HepG2 (cell line): ENCODE measurements at regions not wholly inside any gene's neighbourhood (a gene's known extent, or its start where the extent isn't known, plus 50 kb on each side); places are given as distances from the start of the nearest gene placed in this dataset.

ENCODE experiments used
- ATAC-seq: fragments of 200-7000 bp; cut with Tn5 transposase; 3 replicates; pipeline ENCODE4 v1.9.1; 2020; ENCODE audit warnings: mild to moderate bottlenecking, moderate library complexity
- BruUV-seq: library from RNA; stranded (reverse); fragments of 400-500 nt; replicated peaks from 2 replicates; lab custom pipeline; 2021; lab: Mats Ljungman, UMichigan
- CTCF ChIA-PET: fragments of 300-600 bp; formaldehyde crosslinking; extraction: SDS; loops from one replicate; lab custom pipeline; 2021; ENCODE audit warnings: low total read pairs, inconsistent platforms, low intra/inter-chr PET ratio; lab: Yijun Ruan, JAX
- POLR2A ChIA-PET: fragments of 350-600 bp; sonication (Branson Sonifier 250); formaldehyde crosslinking; loops from one replicate; lab custom pipeline; 2020; ENCODE audit warnings: antibody characterized with exemption, inconsistent platforms; lab: Yijun Ruan, JAX
- DNase-seq: peaks from one replicate; pipeline ENCODE4 v3.0.0-alpha.2; 2015; ENCODE audit warnings: low spot score
- FAIRE-seq: peaks from 3 replicates; lab custom pipeline; 2011; peaks lifted over from hg19 to GRCh38; lab: Jason Lieb, UNC
- H2AFZ ChIP-seq: one replicate; pipeline ENCODE4 v1.6.1; 2011; ENCODE audit warnings: low read length, inconsistent platforms
- H3K27ac ChIP-seq: fragments of 300-600 bp; 3 replicates; pipeline ENCODE4 v1.8.0; 2011; ENCODE audit warnings: mixed run types, mild to moderate bottlenecking, mixed read lengths, low read length, inconsistent platforms; ENCODE audit not compliant: insufficient read depth; ENCODE audit errors: extremely low read length
- H3K27me3 ChIP-seq, 2 experiments: fragments of 200-600 bp in 1 of 2; 2 replicates in 1 of 2; 3 replicates in 1 of 2; pipeline versions ENCODE4 v1.6.0 to v1.8.0; 2011; ENCODE audit warnings: low read length in 2 of 2, mild to moderate bottlenecking in 2 of 2, moderate library complexity in 2 of 2, inconsistent platforms in 1 of 2; ENCODE audit not compliant: insufficient read depth in 2 of 2, control insufficient read depth in 1 of 2
- H3K36me3 ChIP-seq, 2 experiments: fragments of 200-600 bp in 1 of 2; replicated peaks in 1 of 2; 2 replicates in 1 of 2; 3 replicates in 1 of 2; pipeline versions ENCODE4 v1.5.1 to v1.8.0; 2011; ENCODE audit warnings: low read length in 2 of 2, inconsistent platforms in 1 of 2; ENCODE audit not compliant: insufficient read depth in 2 of 2, control insufficient read depth in 1 of 2
- H3K4me1 ChIP-seq: 2 replicates; pipeline ENCODE4 v1.5.1; 2012; ENCODE audit warnings: low read length, inconsistent platforms; ENCODE audit not compliant: insufficient read depth
- H3K4me2 ChIP-seq: 2 replicates; pipeline ENCODE4 v1.6.0; 2011; ENCODE audit warnings: low read depth, low read length, inconsistent platforms
- H3K4me3 ChIP-seq, 3 experiments: fragments of 200-600 bp in 1 of 3; sonication (generic), shearing (Covaris generic) in 1 of 3; replicated peaks in 1 of 3; 2 replicates each; pipeline ENCODE4 v1.5.1; 2011 to 2016; ENCODE audit warnings: low read length in 3 of 3, inconsistent platforms in 2 of 3, low read depth in 2 of 3, mild to moderate bottlenecking in 2 of 3, control low read depth in 1 of 3, mixed read lengths in 1 of 3; ENCODE audit not compliant: insufficient read depth in 1 of 3
- H3K79me2 ChIP-seq: one replicate; pipeline ENCODE4 v1.6.1; 2011; ENCODE audit warnings: low read length, inconsistent platforms; ENCODE audit not compliant: insufficient read depth
- H3K9ac ChIP-seq: 2 replicates; pipeline ENCODE4 v1.6.0; 2011; ENCODE audit warnings: mild to moderate bottlenecking, low read depth, low read length, inconsistent platforms; ENCODE audit not compliant: insufficient read depth
- H3K9me3 ChIP-seq: 2 replicates; pipeline ENCODE4 v1.5.1; 2012; ENCODE audit warnings: mild to moderate bottlenecking, low read length
- H4K20me1 ChIP-seq: 2 replicates; pipeline ENCODE4 v1.6.0; 2011; ENCODE audit warnings: inconsistent platforms, mild to moderate bottlenecking, low read length, moderate library complexity; ENCODE audit not compliant: insufficient read depth
- BRF2 ChIP-seq: sonication (generic); formaldehyde crosslinking; IDR thresholded peaks from 2 replicates; pipeline ENCODE4 v1.8.1; 2022; ENCODE audit warnings: mild to moderate bottlenecking, missing genetic modification reagents
- HNF1A ChIP-seq, 2 experiments: sonication (generic) in 1 of 2; formaldehyde crosslinking in 1 of 2; IDR thresholded peaks; 2 replicates each; pipeline versions ENCODE4 v1.4.0 to v1.6.1; 2016 to 2020; ENCODE audit warnings: borderline replicate concordance in 1 of 2, low read depth in 1 of 2, mild to moderate bottlenecking in 1 of 2, missing genetic modification reagents in 1 of 2
- PHF5A ChIP-seq: IDR thresholded peaks from one replicate; pipeline ENCODE4 v1.6.1; 2018; ENCODE audit warnings: low read depth, missing genetic modification reagents; ENCODE audit not compliant: unreplicated experiment
- STAG1 ChIP-seq: sonication (generic); formaldehyde crosslinking; IDR thresholded peaks from 2 replicates; pipeline ENCODE4 v1.4.0; 2020; ENCODE audit warnings: missing genetic modification reagents
- ZBTB2 ChIP-seq: sonication (generic); formaldehyde crosslinking; IDR thresholded peaks from 2 replicates; pipeline ENCODE4 v1.8.0; 2022; ENCODE audit warnings: low read depth, missing genetic modification reagents
- ZNF274 ChIP-seq: sonication (generic); formaldehyde crosslinking; IDR thresholded peaks from 2 replicates; pipeline ENCODE4 v1.5.1; 2020; ENCODE audit warnings: mild to moderate bottlenecking, missing genetic modification reagents
- ZNF747 ChIP-seq: sonication (generic); formaldehyde crosslinking; IDR thresholded peaks from 2 replicates; pipeline ENCODE4 v1.8.1; 2023; ENCODE audit warnings: missing genetic modification reagents, mild to moderate bottlenecking, borderline replicate concordance
- WGBS: methylation state at CpG from one replicate; pipeline ENCODE4 v1.1.6; 2017; ENCODE audit warnings: low lambda C conversion rate; 5-methylcytosine and 5-hydroxymethylcytosine counted together
- in situ Hi-C: cut with HindIII; loops from 2 replicates; pipeline ENCODE4 v1.10.0; 2017; ENCODE audit warnings: low pct_unique_long_range_greater_than_20kb; ENCODE audit not compliant: extremely low pct_ligation_motif_present
- intact Hi-C: fragments of 100-400 bp; cut with micrococcal nuclease; formaldehyde crosslinking; loops from one replicate; pipeline ENCODE4 v1.10.0; 2022; ENCODE audit not compliant: unreplicated experiment
- TF ChIP-seq, protein P1 (sequence below): IDR thresholded peaks from 2 replicates; pipeline ENCODE4 v1.6.1; 2016; ENCODE audit warnings: mild to moderate bottlenecking
- TF ChIP-seq, protein P2 (sequence below): sonication (generic); formaldehyde crosslinking; IDR thresholded peaks from 2 replicates; pipeline ENCODE4 v1.5.0; 2020; ENCODE audit warnings: mild to moderate bottlenecking, missing genetic modification reagents, moderate library complexity
- TF ChIP-seq, protein P3 (sequence below): sonication (generic); formaldehyde crosslinking; IDR thresholded peaks from 2 replicates; pipeline ENCODE4 v1.8.0; 2022; ENCODE audit warnings: mild to moderate bottlenecking, missing genetic modification reagents

DNA sequence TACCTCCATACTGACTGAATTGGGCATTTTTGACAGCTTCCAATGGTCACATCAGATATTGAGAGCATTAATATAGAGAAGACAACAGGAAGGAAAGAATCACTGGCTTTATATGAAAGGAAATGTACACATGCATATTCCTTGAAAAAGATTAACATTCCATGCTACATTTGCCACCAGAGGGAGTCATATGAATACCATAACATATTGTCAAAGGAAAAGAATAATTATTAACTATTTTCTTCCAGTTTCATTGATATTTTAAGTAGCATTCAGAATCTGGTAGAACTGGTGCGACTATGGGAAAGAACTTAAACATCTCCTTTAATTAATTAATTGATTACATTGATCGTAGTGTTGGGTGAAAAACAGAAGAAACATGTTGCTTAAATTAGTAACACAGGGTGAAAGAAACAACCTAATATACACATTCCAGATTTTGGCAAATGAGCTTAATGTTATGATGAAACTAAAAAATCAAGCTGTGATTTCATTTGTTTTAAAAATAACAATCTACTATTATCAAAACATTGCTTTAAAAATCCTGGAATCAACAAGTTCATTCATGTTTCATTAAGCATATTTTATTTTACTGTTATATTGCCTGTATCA is 71.5 kb downstream of the GPR85 start:
- POLR2A ChIA-PET: no interaction called here
- CTCF ChIA-PET: interaction anchor here (1.2 kb wide), 1 partner anchor 407 kb away, joined by 7 read pairs; no protein-coding TSS in a partner anchor
- in situ Hi-C loops: loop anchor here (25.0 kb wide), 1 partner anchor 272 kb away; no protein-coding TSS in a partner anchor
- Histone ChIP-seq H3K4me3 (no peak overlapping the region), H3K4me1 (no peaks in the 10 kb centered on the region), H3K9ac (no peak overlapping the region), H3K4me2 (no peak overlapping the region), H3K9me3 (no peaks in the 10 kb centered on the region), H3K36me3 (no peaks in the 10 kb centered on the region), H2AFZ (no peak overlapping the region), H3K27me3 (no peaks in the 10 kb centered on the region), H4K20me1 (no peaks in the 10 kb centered on the region), H3K27ac (no peak overlapping the region), H3K79me2 (no peaks in the 10 kb centered on the region)
- peak; percentile 11 for DNase-seq
- peak; percentile 47 for TF ChIP-seq STAG1 (CRISPR knock-in tag)
- no peak for TF ChIP-seq BRF2 (CRISPR knock-in tag)
- no peak for TF ChIP-seq ZNF274 (CRISPR knock-in tag)
- TF ChIP-seq, protein P1, sequence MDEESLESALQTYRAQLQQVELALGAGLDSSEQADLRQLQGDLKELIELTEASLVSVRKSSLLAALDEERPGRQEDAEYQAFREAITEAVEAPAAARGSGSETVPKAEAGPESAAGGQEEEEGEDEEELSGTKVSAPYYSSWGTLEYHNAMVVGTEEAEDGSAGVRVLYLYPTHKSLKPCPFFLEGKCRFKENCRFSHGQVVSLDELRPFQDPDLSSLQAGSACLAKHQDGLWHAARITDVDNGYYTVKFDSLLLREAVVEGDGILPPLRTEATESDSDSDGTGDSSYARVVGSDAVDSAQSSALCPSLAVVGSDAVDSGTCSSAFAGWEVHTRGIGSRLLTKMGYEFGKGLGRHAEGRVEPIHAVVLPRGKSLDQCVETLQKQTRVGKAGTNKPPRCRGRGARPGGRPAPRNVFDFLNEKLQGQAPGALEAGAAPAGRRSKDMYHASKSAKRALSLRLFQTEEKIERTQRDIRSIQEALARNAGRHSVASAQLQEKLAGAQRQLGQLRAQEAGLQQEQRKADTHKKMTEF (CRISPR knock-in tag): no peak
- TF ChIP-seq ZNF747 (CRISPR knock-in tag): no peak
- TF ChIP-seq, protein P2, sequence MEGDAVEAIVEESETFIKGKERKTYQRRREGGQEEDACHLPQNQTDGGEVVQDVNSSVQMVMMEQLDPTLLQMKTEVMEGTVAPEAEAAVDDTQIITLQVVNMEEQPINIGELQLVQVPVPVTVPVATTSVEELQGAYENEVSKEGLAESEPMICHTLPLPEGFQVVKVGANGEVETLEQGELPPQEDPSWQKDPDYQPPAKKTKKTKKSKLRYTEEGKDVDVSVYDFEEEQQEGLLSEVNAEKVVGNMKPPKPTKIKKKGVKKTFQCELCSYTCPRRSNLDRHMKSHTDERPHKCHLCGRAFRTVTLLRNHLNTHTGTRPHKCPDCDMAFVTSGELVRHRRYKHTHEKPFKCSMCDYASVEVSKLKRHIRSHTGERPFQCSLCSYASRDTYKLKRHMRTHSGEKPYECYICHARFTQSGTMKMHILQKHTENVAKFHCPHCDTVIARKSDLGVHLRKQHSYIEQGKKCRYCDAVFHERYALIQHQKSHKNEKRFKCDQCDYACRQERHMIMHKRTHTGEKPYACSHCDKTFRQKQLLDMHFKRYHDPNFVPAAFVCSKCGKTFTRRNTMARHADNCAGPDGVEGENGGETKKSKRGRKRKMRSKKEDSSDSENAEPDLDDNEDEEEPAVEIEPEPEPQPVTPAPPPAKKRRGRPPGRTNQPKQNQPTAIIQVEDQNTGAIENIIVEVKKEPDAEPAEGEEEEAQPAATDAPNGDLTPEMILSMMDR (CRISPR knock-in tag): peak; percentile 19; the same call in 1 of the 2 replicates
- TF ChIP-seq, protein P3, sequence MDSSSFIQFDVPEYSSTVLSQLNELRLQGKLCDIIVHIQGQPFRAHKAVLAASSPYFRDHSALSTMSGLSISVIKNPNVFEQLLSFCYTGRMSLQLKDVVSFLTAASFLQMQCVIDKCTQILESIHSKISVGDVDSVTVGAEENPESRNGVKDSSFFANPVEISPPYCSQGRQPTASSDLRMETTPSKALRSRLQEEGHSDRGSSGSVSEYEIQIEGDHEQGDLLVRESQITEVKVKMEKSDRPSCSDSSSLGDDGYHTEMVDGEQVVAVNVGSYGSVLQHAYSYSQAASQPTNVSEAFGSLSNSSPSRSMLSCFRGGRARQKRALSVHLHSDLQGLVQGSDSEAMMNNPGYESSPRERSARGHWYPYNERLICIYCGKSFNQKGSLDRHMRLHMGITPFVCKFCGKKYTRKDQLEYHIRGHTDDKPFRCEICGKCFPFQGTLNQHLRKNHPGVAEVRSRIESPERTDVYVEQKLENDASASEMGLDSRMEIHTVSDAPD (CRISPR knock-in tag): no peak
- TF ChIP-seq PHF5A (CRISPR knock-in tag): no peak
- no peak for TF ChIP-seq HNF1A (IDR thresholded peaks at IDR 0.05; ENCODE audit: low read depth)
- TF ChIP-seq HNF1A (CRISPR knock-in tag; IDR thresholded peaks at IDR 0.05; ENCODE audit: borderline replicate concordance): no peak
- no peak for TF ChIP-seq ZBTB2 (CRISPR knock-in tag)
- BruUV-seq: no TSS peak
- ATAC-seq: no peak
- 20% methylated on average over 2 of the region's 2 CpGs for WGBS
- FAIRE-seq: no peak
- intact Hi-C loops: loop anchor here (1.0 kb wide), 3 partner anchors 274 to 410 kb away; no protein-coding TSS in a partner anchor
